NCI-H2029 treated with DMSO at 0.1 percent for 48 hours (cell line): ENCODE measurements at regions not wholly inside any gene's neighbourhood (a gene's known extent, or its start where the extent isn't known, plus 50 kb on each side); places are given as distances from the start of the nearest gene placed in this dataset.
"Not testable (repeated sequence)": the region's sequence is repeated elsewhere in the genome, so short reads cannot be mapped to it uniquely, and the experiment has no call there.

Experiments used
- DNase-seq: peaks from one replicate; lab custom pipeline; 2025; lab: John Stamatoyannopoulos, UW

- DNase-seq, result no peak
Measured at GRCh38 chr4:10276152-10276551, 159.6 kb upstream of the WDR1 start.

GRCh38 chr4:10275696-10276095, 159.1 kb upstream of the WDR1 start:
- DNase-seq, result no peak

DNA sequence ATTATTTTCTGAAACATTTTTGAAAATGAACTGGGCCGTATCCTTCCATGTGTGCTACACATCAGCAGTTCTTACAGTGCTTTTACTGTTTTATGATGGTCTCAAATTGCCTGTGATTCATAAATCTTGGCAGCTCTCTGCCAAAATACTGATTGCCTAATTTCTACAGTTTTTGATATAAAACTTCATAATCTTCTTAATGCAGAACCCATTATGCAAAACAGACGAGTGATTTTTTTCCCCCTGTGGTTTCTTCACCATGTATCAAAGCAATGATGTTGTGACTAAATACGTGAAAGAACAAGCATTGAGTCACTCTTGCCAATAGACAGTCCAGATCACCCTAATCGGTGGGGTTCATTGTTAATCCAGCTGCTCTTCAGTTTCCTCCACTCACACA, 156.4 kb upstream of the WDR1 start:
- DNase-seq, result no peak

DNA sequence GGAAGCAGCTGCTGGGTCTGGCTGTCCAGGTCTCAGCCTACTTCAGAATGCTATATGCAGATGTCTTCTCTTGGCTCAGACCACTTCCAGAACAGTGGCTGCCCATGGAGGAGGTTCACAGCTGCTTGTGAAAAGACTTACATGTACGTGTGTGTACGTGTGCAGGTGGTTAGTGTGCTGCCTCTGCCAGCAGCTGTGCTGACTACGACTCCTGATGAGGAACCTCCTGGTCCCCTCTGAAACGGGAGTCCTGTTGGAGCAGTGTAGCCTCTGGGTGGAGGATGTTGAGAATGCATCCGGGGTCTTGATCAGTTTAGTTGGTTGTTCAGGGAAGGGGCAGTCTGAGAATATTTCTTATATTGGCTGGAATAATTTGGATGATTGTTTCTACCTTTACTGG, 155.9 kb upstream of the WDR1 start:
- DNase-seq, result no peak

- DNase-seq, result no peak
Measured at GRCh38 chr4:10267066-10267465, 150.5 kb upstream of the WDR1 start.

DNA sequence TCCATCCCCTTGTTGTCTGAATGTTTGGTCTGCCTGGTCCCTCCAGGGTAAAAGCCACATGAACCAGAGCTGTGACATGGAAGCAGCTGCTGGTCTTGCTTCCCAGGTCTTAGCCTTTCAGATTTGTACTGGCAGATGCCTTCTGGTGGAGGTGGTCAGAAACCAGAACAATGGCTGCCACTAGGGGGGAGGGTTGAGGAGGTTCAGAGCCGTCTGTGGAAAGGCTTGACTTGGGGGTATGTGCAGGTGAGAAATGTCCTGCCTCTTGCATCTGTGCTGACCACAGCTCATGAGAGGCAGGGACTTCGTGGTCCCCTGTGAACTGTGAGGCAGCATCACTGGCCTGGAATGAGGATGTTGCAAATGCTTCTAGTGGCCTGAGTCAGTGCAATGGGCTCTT, 144.2 kb upstream of the WDR1 start:
- DNase-seq, result no peak

DNA sequence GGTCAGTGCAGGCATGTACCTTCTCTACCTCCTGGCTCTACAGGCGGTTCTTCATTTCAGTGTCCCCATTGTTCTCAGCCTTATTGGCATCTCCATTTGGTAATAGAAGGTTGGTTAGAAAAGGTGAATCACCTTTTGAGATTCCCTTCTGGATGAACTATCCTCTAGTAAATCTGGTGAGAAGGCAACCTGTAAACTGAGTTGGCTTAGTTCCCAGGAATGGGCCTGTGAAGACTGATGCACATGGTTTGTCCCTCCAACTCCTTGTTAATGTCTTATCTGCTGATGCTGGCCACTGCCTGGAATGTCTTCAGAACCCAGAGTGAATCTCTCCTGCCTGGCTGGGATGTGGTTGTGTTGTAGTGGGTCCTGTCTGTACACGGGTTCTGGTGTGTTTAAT, 143.4 kb upstream of the WDR1 start:
- DNase-seq, result no peak

- no peak for DNase-seq
Measured at GRCh38 chr4:10256203-10256602, 139.6 kb upstream of the WDR1 start.

- no peak for DNase-seq
Measured at GRCh38 chr4:10253765-10254164, 137.2 kb upstream of the WDR1 start.

GRCh38 chr4:10245751-10246150, 129.2 kb upstream of the WDR1 start:
- DNase-seq, result no peak

DNA sequence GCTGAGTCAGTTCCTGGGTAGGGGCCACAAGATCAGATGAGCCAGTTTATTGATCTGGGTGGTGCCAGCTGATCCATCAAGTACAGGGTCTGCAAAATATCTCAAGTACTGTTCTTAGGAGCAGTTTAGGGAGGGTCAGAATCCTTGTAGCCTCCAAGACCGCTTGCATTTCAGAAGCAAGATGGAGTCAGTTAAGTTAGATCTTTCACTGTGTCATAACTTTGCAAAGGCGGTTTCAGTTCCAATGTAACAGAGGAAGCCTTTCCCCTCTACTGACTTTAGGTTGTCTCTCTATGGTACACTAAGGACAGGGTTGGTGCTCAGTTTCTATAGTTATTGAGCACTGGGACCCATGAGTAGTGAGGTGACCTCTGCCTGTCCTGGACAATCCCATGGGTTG, 127.3 kb upstream of the WDR1 start:
- DNase-seq, result no peak

GRCh38 chr4:10240691-10241090, 124.1 kb upstream of the WDR1 start:
- no peak for DNase-seq

DNA sequence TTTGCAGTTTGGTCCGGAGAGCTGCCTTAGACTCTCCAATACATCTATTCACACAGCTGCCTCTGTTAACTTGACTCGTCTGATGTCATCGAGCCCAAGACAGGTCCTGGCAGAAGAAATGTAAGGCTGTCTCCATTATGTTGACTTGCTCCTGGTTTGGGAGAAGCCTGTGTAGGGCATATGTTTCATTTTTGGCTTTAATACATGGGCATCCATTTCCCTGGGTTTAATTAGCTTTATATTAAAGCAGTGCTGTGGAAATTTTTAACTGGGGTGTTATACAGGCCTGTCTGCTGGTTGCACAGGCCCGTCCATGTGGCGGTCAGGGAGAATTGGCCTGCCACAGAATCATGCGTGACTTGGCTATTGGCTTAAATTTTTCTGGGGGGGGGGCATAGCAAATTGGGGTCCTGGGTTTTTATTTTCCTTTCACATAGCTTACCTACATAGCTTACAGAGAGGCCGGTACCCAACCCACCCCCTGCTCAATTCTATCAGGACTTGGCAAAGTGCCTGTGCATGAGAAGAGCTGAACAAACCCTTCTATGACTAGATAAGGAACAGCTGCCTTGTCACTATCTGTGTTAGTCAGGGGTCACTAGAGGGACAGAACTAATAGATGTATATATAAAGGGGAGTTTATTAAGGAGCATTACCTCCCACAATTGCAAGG, 123.5 kb upstream of the WDR1 start:
- DNase-seq, result no peak

GRCh38 chr4:10237131-10237530, 120.5 kb upstream of the WDR1 start:
- no peak for DNase-seq

DNA sequence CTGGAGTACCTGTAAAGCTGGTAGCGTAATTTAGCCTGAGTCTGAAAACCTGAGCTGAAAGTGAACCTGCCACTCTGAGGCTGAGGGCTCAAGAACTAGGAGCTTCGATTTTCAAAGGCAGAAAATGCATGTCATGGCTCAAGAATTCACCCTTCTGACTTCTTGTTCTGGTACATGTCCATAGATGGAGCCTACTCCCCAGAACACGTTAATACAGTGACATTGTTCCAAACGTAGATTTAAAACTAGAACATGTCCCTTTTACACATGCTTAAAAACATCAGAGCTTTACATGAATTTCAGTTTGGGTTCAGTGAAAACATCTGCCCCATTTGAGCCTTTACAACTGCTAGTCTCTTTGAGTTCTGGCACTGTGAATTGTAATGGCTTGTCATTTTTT, 115.5 kb upstream of the WDR1 start:
- no peak for DNase-seq

GRCh38 chr4:10226756-10227155, 110.2 kb upstream of the WDR1 start:
- DNase-seq, result no peak

GRCh38 chr4:10225096-10225495, 108.5 kb upstream of the WDR1 start:
- no peak for DNase-seq

- no peak for DNase-seq
Measured at GRCh38 chr4:10223782-10224181, 107.2 kb upstream of the WDR1 start.

DNA sequence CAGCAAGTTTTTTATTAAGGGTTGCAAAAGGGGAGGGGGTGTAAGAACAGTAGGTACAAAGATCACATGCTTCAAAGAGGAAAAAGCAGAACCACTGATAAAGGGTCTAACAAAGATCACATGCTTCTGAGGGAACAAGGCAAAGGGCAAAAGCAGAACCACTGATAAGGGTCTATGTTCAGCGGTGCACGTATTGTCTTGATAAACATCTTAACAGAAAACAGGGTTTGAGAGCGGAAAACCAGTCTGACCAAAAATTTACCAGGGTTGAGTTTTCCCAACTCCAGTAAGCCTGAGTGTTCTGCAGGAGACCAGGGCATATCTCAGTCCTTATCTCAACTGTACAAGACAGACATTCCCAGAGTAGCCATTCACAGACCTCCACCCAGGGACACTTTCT, 96.9 kb upstream of the WDR1 start:
- not testable (repeated sequence) for DNase-seq

DNA sequence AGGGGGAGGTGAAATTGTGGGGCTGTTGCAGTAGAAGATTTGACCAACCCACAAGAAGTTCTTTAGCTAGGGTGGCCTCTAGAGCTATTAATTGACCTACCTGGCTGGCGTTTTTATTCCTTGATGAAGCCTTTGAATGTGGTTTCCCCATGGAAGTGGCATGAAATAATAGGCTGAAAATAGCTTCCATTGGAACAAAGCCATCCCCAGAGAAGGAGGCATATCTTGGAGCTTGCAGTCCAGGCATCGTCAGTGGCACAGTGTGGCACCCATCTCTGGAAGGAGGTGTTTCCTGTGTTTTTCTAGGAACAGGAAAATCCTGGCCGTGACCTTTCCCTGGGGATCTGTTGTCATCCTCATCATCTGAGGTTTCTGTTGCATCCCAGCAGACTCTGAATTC, 96.3 kb upstream of the WDR1 start:
- no peak for DNase-seq

DNA sequence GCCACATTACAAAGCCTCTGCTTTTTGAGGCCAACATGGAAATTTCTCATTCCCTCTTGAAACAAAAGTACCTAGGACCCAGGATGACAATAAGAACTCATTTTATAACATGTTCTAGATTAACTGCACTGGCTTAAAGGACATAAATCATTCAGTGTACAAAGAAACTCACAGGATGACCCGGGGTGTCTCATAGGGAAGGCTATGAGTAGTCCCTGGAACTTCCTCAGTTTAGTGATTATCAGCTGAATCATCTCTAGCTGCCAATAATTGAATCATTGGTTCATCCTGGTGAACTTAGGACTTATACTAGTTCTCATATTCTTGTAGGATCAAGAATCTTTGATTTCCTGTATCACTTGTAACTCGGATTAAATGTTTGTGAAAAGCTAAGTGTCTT, 95.8 kb upstream of the WDR1 start:
- no peak for DNase-seq

DNA sequence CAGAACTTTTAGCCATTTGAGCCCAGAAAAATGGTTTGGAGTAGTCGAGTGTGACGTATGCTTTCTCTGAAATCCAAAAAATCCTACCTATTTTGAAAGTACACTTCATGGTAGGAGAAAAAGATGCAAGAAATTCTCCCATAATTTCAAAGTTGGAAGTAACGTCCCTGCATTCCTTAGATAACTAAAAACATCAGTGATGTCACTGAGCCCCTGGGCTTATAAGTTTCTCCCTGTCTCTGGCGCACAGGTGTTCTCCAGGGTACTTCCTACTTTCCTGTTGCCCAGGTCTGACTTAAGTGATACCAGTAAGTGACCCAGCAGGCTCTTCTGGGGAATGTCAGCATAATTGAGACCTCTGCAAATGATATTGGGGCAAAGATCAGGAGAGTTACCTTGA, 90.5 kb upstream of the WDR1 start:
- no peak for DNase-seq

GRCh38 chr4:10205223-10205622, 88.6 kb upstream of the WDR1 start:
- DNase-seq, result no peak

GRCh38 chr4:10204401-10205058, 87.9 kb upstream of the WDR1 start:
- no peak for DNase-seq
